ENCODE measurements at regions not wholly inside any gene's neighbourhood (a gene's known extent, or its start where the extent isn't known, plus 50 kb on each side); places are given as distances from the start of the nearest gene placed in this dataset.

- TF ChIP-seq CTCF (conservative IDR thresholded peaks at IDR 0.05; ENCODE audit: low read depth, low read length) (no peak), EZH2 (IDR thresholded peaks at IDR 0.05; ENCODE audit: low read length, unreplicated experiment) (no peak), EZH2phosphoT487 (IDR thresholded peaks at IDR 0.05; ENCODE audit: borderline replicate concordance, low read length) (no peak)
Measured at GRCh38 chr16:6099102-6099501, 1001.5 kb upstream of the EEF2KMT start.
